ENCODE measurements at regions not wholly inside any gene's neighbourhood (a gene's known extent, or its start where the extent isn't known, plus 50 kb on each side); places are given as distances from the start of the nearest gene placed in this dataset.

DNA sequence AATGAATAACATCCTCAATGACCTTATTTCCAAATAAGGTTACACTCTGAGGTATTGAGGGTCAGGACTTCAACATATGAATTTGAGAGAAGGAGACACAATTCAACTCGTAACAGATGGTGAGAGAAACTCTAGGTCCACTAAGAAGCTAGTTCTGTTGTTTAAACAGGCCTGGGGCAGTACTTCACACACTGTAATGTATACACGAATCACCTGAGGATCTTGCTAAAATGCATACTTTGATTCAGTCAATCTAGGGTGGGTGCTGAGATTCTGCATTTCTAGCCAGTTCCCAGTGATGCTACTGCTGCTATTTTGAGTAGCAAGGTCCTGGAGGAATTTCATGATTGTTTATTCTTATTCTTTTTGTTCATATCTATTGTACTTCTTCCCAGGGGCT lies 186.8 kb downstream of the SATB1 start:
- no peak for DNase-seq
- Histone ChIP-seq H3K4me3 (no peak overlapping the region), H3K36me3 (no peaks in the 10 kb centered on the region), H3K4me1 (no peaks in the 10 kb centered on the region), H3K27me3 (no peaks in the 10 kb centered on the region), H3K9me3 (no peaks in the 10 kb centered on the region), H3K27ac (no peak overlapping the region)
- WGBS, 2 donors (ENCODE audit: low coverage in 1 of 2): 65 to 100% methylated on average over 2 of the region's 2 CpGs
- in situ Hi-C loops (cut with MboI; ENCODE audit: low pct_ligation_motif_present in 1 of 4, low pct_unique_long_range_greater_than_20kb in 1 of 4, low sequenced_read_pairs in 3 of 4): no loop called here
- no peak for TF ChIP-seq POLR2A (IDR thresholded peaks at IDR 0.05)
- TF ChIP-seq, protein P1, sequence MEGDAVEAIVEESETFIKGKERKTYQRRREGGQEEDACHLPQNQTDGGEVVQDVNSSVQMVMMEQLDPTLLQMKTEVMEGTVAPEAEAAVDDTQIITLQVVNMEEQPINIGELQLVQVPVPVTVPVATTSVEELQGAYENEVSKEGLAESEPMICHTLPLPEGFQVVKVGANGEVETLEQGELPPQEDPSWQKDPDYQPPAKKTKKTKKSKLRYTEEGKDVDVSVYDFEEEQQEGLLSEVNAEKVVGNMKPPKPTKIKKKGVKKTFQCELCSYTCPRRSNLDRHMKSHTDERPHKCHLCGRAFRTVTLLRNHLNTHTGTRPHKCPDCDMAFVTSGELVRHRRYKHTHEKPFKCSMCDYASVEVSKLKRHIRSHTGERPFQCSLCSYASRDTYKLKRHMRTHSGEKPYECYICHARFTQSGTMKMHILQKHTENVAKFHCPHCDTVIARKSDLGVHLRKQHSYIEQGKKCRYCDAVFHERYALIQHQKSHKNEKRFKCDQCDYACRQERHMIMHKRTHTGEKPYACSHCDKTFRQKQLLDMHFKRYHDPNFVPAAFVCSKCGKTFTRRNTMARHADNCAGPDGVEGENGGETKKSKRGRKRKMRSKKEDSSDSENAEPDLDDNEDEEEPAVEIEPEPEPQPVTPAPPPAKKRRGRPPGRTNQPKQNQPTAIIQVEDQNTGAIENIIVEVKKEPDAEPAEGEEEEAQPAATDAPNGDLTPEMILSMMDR (IDR thresholded peaks at IDR 0.05): no peak
- no peak for TF ChIP-seq POLR2AphosphoS5 (IDR thresholded peaks at IDR 0.05)
- TF ChIP-seq EP300 (IDR thresholded peaks at IDR 0.05; ENCODE audit: low read depth): no peak
- intact Hi-C loops (cut with DNase I; ENCODE audit: low total_unique reads): no loop called here

DNA sequence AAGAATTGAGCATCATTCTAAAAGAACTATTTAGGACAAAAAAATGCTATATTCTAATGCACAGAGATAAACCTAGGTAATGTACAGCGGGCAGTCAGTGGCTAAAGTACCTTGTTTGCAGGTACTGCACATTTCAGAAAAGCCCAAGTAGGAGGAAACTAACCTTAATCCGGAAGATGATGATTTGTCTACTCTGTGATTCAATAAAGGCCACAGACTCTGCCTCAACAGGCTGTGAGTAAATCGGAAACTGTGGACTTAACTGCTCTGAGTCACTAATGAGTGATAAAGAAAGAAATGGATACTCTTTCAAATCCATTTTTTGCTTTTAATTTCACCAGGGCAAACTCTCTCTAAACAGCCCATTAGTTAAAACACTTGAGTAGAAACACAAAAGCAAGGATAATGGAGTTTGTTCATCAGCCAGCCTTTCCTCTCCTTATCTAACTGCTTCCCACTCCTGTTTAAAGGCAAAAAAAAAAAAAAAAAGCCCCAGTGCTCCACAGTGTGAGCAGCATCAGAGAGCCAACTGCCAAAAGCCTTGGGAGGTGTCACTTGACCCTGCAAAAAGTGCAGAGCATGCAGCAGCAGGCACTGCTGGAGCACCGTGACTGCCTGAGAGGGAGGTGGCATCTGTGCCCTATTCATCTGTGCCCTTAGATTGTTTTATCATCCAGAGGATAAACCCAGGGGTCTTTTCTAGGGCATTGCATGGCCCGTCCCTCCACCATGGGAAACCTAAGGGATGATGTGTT lies 187.7 kb downstream of the SATB1 start:
- TF ChIP-seq, protein P1 (IDR thresholded peaks at IDR 0.05): no peak
- TF ChIP-seq POLR2AphosphoS5 (IDR thresholded peaks at IDR 0.05) (no peak), POLR2A (IDR thresholded peaks at IDR 0.05) (no peak), EP300 (IDR thresholded peaks at IDR 0.05; ENCODE audit: low read depth) (no peak)
- intact Hi-C loops (cut with DNase I; ENCODE audit: low total_unique reads): no loop called here
- in situ Hi-C loops (cut with MboI; ENCODE audit: low pct_ligation_motif_present in 1 of 4, low pct_unique_long_range_greater_than_20kb in 1 of 4, low sequenced_read_pairs in 3 of 4): no loop called here
- H3K27ac ChIP-seq: no peak overlapping the region
- no peak for DNase-seq
- H3K36me3 ChIP-seq: no peaks in the 10 kb centered on the region
- no peak overlapping the region for H3K4me3 ChIP-seq
- no peaks in the 10 kb centered on the region for H3K4me1 ChIP-seq
- no peaks in the 10 kb centered on the region for H3K9me3 ChIP-seq
- no peaks in the 10 kb centered on the region for H3K27me3 ChIP-seq
- 63 to 65% methylated on average over 3 to 5 of the region's 5 CpGs for WGBS, 2 donors (ENCODE audit: low coverage in 1 of 2)

DNA sequence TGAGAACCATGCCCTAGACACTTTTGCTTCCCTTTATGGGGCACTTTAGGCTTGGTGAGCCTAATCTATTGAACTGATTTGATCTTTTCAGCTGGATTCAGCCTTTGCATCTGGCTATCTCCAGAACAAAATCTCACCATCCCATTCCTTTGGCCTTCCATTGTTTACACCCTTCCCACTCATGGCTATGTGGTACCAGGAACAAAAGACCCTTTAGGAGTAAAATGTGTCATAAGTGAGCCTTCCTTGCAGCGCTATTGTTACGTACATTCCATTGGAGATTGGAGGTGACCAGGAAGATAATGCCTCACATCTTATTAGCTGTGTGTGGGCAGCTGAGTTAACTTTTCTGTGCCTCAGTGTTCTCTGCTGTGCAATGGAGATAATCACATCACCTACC lies 188.4 kb downstream of the SATB1 start:
- no peaks in the 10 kb centered on the region for H3K4me1 ChIP-seq
- no peaks in the 10 kb centered on the region for H3K27me3 ChIP-seq
- in situ Hi-C loops (cut with MboI; ENCODE audit: low pct_ligation_motif_present in 1 of 4, low pct_unique_long_range_greater_than_20kb in 1 of 4, low sequenced_read_pairs in 3 of 4): no loop called here
- DNase-seq: no peak
- intact Hi-C loops (cut with DNase I; ENCODE audit: low total_unique reads): no loop called here
- 85 to 100% methylated on average over 2 of the region's 2 CpGs for WGBS, 2 donors (ENCODE audit: low coverage in 1 of 2)
- no peak overlapping the region for H3K4me3 ChIP-seq
- TF ChIP-seq, protein P1 (IDR thresholded peaks at IDR 0.05): no peak
- TF ChIP-seq POLR2AphosphoS5 (IDR thresholded peaks at IDR 0.05) (no peak), POLR2A (IDR thresholded peaks at IDR 0.05) (no peak), EP300 (IDR thresholded peaks at IDR 0.05; ENCODE audit: low read depth) (no peak)
- no peaks in the 10 kb centered on the region for H3K36me3 ChIP-seq
- no peaks in the 10 kb centered on the region for H3K9me3 ChIP-seq
- H3K27ac ChIP-seq: no peak overlapping the region

DNA sequence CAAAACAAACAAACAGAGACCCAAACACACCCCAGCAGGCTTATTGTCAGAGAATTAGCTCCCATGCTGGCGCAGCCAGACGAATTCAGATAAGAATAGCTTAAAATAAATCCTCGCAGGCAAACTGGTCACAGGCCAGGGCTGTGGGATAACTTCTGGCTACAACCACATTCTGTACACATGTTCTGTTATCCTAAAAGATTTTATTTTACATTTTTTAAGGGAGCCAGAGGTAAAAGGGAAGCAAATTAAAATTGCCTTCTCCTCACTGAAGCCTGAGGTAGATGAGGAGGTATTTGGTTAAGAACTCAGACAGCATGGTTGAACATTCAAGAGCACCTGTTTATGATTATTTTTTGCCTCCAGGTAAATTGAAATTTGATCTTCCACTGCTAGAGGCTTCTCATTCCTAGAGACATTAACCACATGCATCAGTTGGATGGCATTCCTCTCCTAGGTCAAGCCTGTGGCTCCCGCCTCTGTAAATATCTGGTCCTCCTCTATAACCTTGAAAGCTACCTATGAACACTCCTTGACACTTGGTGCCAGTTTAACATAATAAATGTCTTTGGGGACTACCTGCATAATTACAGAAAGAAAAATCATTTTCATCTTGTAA lies 190.3 kb downstream of the SATB1 start:
- Histone ChIP-seq H3K4me3 (no peak overlapping the region), H3K9me3 (no peaks in the 10 kb centered on the region), H3K36me3 (no peaks in the 10 kb centered on the region), H3K4me1 (no peaks in the 10 kb centered on the region), H3K27ac (no peak overlapping the region), H3K27me3 (no peaks in the 10 kb centered on the region)
- in situ Hi-C loops (cut with MboI; ENCODE audit: low pct_ligation_motif_present in 1 of 4, low pct_unique_long_range_greater_than_20kb in 1 of 4, low sequenced_read_pairs in 3 of 4): no loop called here
- intact Hi-C loops (cut with DNase I; ENCODE audit: low total_unique reads): no loop called here
- TF ChIP-seq POLR2AphosphoS5 (IDR thresholded peaks at IDR 0.05) (no peak), EP300 (IDR thresholded peaks at IDR 0.05; ENCODE audit: low read depth) (no peak), POLR2A (IDR thresholded peaks at IDR 0.05) (no peak)
- TF ChIP-seq, protein P1 (IDR thresholded peaks at IDR 0.05): no peak
- 57 to 74% methylated on average over 3 to 4 of the region's 4 CpGs for WGBS, 2 donors (ENCODE audit: low coverage in 1 of 2)
- no peak for DNase-seq
